HG03175 (cell line): ENCODE measurements at regions not wholly inside any gene's neighbourhood (a gene's known extent, or its start where the extent isn't known, plus 50 kb on each side); places are given as distances from the start of the nearest gene placed in this dataset.
"Not testable (repeated sequence)": the region's sequence is repeated elsewhere in the genome, so short reads cannot be mapped to it uniquely, and the experiment has no call there.

ENCODE experiments used
- ATAC-seq: cut with Tn5 transposase; IDR thresholded peaks from one replicate; pipeline ENCODE4 v1.9.1; 2021; ENCODE audit warnings: mild to moderate bottlenecking, moderate library complexity; ENCODE audit not compliant: unreplicated experiment

DNA sequence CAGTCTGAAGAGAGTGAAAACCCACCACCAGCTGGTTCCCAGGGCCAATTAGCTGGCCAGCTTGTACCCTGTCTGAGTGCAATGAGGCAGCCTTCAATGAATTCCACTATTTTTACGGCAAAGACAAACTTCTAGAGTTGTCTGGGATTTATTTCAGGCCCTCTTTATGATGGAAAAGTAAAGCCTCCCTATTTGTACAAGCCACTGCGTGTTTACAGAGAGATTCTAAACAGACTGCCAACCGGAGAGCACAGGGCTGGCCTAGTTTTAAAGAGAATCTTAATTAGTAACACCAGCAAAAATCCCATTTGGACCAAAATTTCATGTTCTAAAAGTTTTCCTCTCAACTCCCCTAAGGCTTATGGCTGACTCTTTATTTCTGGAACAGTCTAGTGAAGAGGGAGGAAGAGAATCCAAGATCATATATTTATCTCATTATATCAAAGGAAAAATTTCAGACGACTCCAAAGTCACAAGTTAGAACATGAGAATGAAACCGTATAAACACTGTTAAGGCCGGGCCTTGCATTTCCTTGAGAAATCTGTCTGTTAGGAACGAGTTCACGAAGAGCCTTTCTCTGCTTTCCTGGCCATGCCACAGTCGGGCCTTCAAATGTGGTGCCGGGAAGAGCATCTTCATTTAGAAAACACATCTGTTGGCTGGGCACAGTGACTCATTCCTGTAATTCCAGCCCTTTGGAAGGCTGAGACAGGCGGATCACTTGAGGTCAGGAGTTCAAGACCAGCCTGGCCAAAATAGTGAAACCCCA, 724.6 kb upstream of the NRP1 start:
- no peak for ATAC-seq

- not testable (repeated sequence) for ATAC-seq
Measured at GRCh38 chr10:34055410-34055985, 721.0 kb upstream of the NRP1 start.

- no peak for ATAC-seq
Measured at GRCh38 chr10:34049887-34050286, 715.4 kb upstream of the NRP1 start.

DNA sequence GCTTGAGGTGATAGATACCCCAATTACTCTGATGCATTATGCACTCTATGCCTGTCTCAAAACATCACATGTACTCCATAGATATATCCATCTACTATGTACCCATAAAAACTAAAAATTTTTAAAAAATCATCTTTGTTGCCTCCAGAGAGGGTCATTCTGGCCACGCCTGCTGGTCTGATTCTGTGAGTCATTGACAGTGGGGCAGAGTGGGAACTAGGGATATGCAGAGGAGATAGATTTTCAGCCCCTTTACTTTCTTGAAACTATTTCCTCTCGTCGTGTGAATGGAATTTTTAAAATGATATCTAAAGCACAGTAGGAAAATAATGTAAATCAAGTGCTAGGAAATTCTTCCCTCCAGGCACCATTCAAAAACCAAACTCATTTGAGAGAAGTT, 715.0 kb upstream of the NRP1 start:
- ATAC-seq: no peak

DNA sequence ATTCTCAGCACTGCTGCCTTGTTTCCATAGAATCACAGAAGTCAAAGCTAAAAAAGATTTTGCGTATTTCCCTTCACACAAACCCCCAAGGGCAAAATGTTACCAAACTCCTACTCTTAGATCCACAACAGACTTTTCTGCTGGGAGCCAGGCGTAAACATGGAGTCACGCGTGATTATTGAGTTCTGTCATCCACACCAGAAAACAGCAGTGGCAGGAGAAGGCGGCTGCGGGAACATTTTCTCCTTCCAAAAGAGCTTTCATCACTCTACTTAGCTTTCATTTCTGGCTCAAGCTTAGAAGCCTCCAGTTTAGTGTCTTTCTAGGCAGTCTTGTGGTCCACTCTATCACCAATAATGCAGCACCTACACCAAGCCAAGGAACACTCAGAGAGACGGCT, 712.9 kb upstream of the NRP1 start:
- ATAC-seq: no peak

GRCh38 chr10:34046506-34047034, 712.1 kb upstream of the NRP1 start:
- no peak for ATAC-seq

- no peak for ATAC-seq
Measured at GRCh38 chr10:34045571-34046190, 711.2 kb upstream of the NRP1 start.

DNA sequence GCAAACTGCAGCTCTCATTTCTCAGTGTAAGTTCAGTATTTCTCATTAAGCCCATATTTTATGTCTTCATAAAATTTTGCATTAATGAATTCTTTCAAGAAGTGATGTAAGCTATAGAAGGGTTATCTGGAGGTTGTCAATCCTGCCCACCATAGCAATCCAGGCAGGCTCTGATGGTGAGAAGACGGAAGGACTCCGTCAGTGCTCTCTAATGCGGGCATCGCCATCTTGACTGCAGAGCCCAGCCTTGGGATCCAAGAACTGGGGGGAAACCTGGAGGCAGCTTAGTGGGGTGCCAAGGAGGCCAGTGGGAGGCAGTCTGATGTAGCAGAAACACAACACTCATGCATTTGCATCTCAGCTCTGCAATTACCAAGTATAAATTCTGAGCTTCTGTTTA, 707.4 kb upstream of the NRP1 start:
- no peak for ATAC-seq

DNA sequence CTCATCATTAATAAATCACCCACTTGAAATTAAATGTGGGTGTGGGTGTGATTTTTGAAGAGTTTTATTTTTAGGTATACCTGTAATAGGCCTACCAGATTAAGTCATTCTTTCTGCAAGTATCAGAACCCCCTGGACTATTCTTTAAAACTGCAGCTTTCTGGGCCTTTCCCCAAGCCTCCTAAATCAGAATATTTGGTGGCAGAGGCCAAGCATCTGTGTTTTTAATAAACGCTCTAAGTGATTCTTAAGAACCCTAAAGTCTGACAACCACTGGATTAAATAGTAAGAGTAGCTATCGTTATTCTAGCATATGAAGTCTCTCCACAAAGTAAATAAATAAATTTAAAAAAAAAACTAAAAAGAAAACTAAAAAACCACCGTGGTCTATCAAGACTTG, 703.0 kb upstream of the NRP1 start:
- no peak for ATAC-seq

GRCh38 chr10:34035241-34035790, 700.8 kb upstream of the NRP1 start:
- ATAC-seq: not testable (repeated sequence)

GRCh38 chr10:34033078-34033477, 698.6 kb upstream of the NRP1 start:
- no peak for ATAC-seq

DNA sequence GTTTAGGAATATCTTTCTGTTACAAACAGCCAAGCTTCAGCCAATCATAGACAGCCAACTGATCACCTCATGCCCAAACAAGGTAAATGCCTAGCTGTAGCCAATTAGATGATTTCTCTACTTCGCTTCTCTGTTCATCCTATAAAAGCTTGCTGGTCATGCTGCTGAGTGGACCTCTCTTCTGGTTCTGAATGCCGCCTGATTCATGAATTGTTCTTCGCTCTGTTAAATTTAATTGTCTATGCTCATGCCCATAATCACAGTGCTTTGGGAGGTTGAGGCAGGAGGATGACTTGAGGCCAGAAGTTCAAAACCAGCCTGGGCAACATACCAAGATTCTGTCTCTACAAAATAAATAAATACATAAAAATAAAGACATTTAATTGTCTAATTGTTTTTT, 698.1 kb upstream of the NRP1 start:
- no peak for ATAC-seq

GRCh38 chr10:34031400-34031799, 696.9 kb upstream of the NRP1 start:
- ATAC-seq: no peak

DNA sequence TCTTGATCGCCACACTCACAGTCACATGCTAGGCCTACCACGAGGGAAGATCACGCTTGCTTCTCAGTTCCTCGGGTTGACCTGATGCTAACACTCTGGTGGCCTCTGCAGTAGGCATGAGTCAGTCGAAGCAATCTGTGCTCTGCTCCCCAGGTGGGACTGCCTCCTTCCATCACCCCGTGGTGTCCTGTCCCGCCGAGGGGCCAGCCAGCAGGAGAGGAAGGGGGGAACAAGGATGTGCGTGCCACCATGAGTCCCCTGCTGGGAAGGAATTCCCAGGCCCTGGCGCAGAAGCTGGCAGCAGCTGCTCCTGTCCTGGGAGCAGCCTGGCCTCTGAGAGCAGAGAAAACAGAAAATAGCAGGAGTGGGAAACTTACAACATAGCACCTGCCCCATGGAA, 695.0 kb upstream of the NRP1 start:
- no peak for ATAC-seq

DNA sequence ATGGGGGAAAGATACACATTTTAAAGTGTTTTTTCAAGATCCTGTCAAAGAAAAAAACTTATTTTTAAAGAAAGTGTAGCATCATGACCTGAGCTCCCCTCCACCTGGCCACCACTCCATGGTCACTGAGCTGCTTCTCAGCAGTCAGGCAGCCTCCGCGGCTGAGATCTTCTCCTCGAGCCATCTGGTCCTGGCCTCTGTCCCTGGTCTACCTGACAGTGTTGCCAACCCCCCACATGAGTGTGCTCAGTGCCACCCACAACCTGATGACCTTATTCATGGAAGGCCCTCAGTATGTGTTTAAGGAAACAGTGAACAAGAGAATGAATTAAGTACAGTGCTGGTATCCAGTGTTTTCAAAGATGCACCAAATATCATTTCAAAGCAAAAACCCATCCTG, 694.5 kb upstream of the NRP1 start:
- no peak for ATAC-seq

GRCh38 chr10:34024693-34025425, 690.4 kb upstream of the NRP1 start:
- no peak for ATAC-seq

DNA sequence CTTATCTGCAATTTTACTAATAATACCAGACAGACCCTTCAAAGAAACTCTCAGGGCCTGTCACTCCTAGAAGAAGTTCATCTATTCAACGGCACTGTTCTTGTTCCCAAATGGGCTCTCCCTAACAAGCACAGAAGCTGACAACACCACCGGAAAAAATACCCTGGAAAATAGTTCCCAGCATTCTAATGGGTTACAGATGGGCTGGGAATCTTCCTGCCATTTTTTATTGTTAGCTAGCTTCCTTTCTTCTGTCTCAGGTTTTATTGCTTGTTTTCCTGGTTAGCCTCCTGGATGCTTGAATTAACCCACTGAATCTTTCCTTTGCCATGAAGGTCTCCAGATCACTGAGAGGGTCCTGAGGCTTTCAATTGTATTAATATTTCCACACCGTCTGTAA, 689.8 kb upstream of the NRP1 start:
- no peak for ATAC-seq

- ATAC-seq: no peak
Measured at GRCh38 chr10:34022195-34022594, 687.7 kb upstream of the NRP1 start.

- ATAC-seq: no peak
Measured at GRCh38 chr10:34018784-34019183, 684.3 kb upstream of the NRP1 start.

GRCh38 chr10:34018129-34018528, 683.7 kb upstream of the NRP1 start:
- ATAC-seq: no peak

DNA sequence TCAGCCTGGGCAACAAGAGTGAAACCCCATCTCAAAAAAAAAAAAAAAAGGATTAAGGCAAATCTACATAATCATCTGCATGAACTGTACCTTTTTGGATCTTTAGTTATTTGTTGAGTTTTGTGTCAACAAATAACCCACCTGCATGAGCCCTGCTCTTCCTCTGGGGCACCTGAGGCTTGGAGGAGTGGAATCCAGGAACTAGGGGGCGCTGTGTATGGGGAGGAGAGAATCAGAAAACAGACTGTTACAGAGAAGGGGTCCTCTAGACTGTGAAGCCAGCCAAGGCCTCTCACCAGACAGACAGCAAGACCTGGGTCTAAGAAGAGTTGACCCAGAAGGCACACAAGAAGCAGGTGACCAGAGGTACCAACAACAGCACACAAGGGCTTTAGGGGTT, 682.8 kb upstream of the NRP1 start:
- ATAC-seq: no peak
